ENCODE measurements at regions not wholly inside any gene's neighbourhood (a gene's known extent, or its start where the extent isn't known, plus 50 kb on each side); places are given as distances from the start of the nearest gene placed in this dataset.

- Histone ChIP-seq H3K9me3 (ENCODE audit: control insufficient read depth, insufficient read depth, low read depth, low read length) (no peaks in the 10 kb centered on the region), H3K36me3 (ENCODE audit: control insufficient read depth, insufficient read depth, low read length) (no peaks in the 10 kb centered on the region), H3K27me3 (ENCODE audit: control insufficient read depth, insufficient read depth, low read length) (peaks cover 10% of the 10 kb centered on the region; the same call in 1 of the 2 replicates), H3K27ac (ENCODE audit: low read depth, low read length) (no peak overlapping the region), H3K4me1 (ENCODE audit: control insufficient read depth, insufficient read depth, low read length) (peaks cover 12% of the 10 kb centered on the region; the same call in 1 of the 2 replicates), H3K4me3 (ENCODE audit: low read depth, low read length) (no peak overlapping the region), H3K9ac (ENCODE audit: low read length) (no peak overlapping the region)
These were observed 121.6 kb upstream of the SNTG2 start for GRCh38 chr2:829047-829446.

GRCh38 chr2:824954-825353 is 125.7 kb upstream of the SNTG2 start:
- Histone ChIP-seq H3K9ac (ENCODE audit: low read length) (no peak overlapping the region), H3K9me3 (ENCODE audit: control insufficient read depth, insufficient read depth, low read depth, low read length) (no peaks in the 10 kb centered on the region), H3K4me3 (ENCODE audit: low read depth, low read length) (no peak overlapping the region), H3K4me1 (ENCODE audit: control insufficient read depth, insufficient read depth, low read length) (no peaks in the 10 kb centered on the region), H3K27ac (ENCODE audit: low read depth, low read length) (no peak overlapping the region), H3K27me3 (ENCODE audit: control insufficient read depth, insufficient read depth, low read length) (peaks cover 9% of the 10 kb centered on the region; the same call in 1 of the 2 replicates), H3K36me3 (ENCODE audit: control insufficient read depth, insufficient read depth, low read length) (no peaks in the 10 kb centered on the region)

- no peaks in the 10 kb centered on the region for H3K4me1 ChIP-seq (ENCODE audit: control insufficient read depth, insufficient read depth, low read length)
- H3K9me3 ChIP-seq (ENCODE audit: control insufficient read depth, insufficient read depth, low read depth, low read length), result no peaks in the 10 kb centered on the region
- H3K9ac ChIP-seq (ENCODE audit: low read length), result no peak overlapping the region
- no peak overlapping the region for H3K27ac ChIP-seq (ENCODE audit: low read depth, low read length)
- H3K27me3 ChIP-seq (ENCODE audit: control insufficient read depth, insufficient read depth, low read length), result peaks cover 6% of the 10 kb centered on the region; the same call in 1 of the 2 replicates
- no peak overlapping the region for H3K4me3 ChIP-seq (ENCODE audit: low read depth, low read length)
- no peaks in the 10 kb centered on the region for H3K36me3 ChIP-seq (ENCODE audit: control insufficient read depth, insufficient read depth, low read length)
These were observed 126.1 kb upstream of the SNTG2 start for GRCh38 chr2:824524-824923.

GRCh38 chr2:821546-821945 is 129.1 kb upstream of the SNTG2 start:
- H3K4me1 ChIP-seq (ENCODE audit: control insufficient read depth, insufficient read depth, low read length), result no peaks in the 10 kb centered on the region
- no peak overlapping the region for H3K4me3 ChIP-seq (ENCODE audit: low read depth, low read length)
- no peak overlapping the region for H3K9ac ChIP-seq (ENCODE audit: low read length)
- no peaks in the 10 kb centered on the region for H3K27me3 ChIP-seq (ENCODE audit: control insufficient read depth, insufficient read depth, low read length)
- no peaks in the 10 kb centered on the region for H3K9me3 ChIP-seq (ENCODE audit: control insufficient read depth, insufficient read depth, low read depth, low read length)
- no peaks in the 10 kb centered on the region for H3K36me3 ChIP-seq (ENCODE audit: control insufficient read depth, insufficient read depth, low read length)
- H3K27ac ChIP-seq (ENCODE audit: low read depth, low read length), result no peak overlapping the region

GRCh38 chr2:819601-820000 is 131.0 kb upstream of the SNTG2 start:
- Histone ChIP-seq H3K9ac (ENCODE audit: low read length) (no peak overlapping the region), H3K36me3 (ENCODE audit: control insufficient read depth, insufficient read depth, low read length) (no peaks in the 10 kb centered on the region), H3K4me3 (ENCODE audit: low read depth, low read length) (no peak overlapping the region), H3K27me3 (ENCODE audit: control insufficient read depth, insufficient read depth, low read length) (no peaks in the 10 kb centered on the region), H3K27ac (ENCODE audit: low read depth, low read length) (no peak overlapping the region), H3K4me1 (ENCODE audit: control insufficient read depth, insufficient read depth, low read length) (no peaks in the 10 kb centered on the region), H3K9me3 (ENCODE audit: control insufficient read depth, insufficient read depth, low read depth, low read length) (no peaks in the 10 kb centered on the region)

- H3K4me3 ChIP-seq (ENCODE audit: low read depth, low read length), result no peak overlapping the region
- H3K27me3 ChIP-seq (ENCODE audit: control insufficient read depth, insufficient read depth, low read length), result no peaks in the 10 kb centered on the region
- H3K9ac ChIP-seq (ENCODE audit: low read length), result no peak overlapping the region
- H3K4me1 ChIP-seq (ENCODE audit: control insufficient read depth, insufficient read depth, low read length), result no peaks in the 10 kb centered on the region
- no peaks in the 10 kb centered on the region for H3K9me3 ChIP-seq (ENCODE audit: control insufficient read depth, insufficient read depth, low read depth, low read length)
- H3K36me3 ChIP-seq (ENCODE audit: control insufficient read depth, insufficient read depth, low read length), result no peaks in the 10 kb centered on the region
- H3K27ac ChIP-seq (ENCODE audit: low read depth, low read length), result no peak overlapping the region
These were observed 131.5 kb upstream of the SNTG2 start for GRCh38 chr2:819121-819520.

GRCh38 chr2:817336-818015 is 133.2 kb upstream of the SNTG2 start:
- no peaks in the 10 kb centered on the region for H3K36me3 ChIP-seq (ENCODE audit: control insufficient read depth, insufficient read depth, low read length)
- no peak overlapping the region for H3K27ac ChIP-seq (ENCODE audit: low read depth, low read length)
- no peak overlapping the region for H3K4me3 ChIP-seq (ENCODE audit: low read depth, low read length)
- no peak overlapping the region for H3K9ac ChIP-seq (ENCODE audit: low read length)
- H3K4me1 ChIP-seq (ENCODE audit: control insufficient read depth, insufficient read depth, low read length), result no peaks in the 10 kb centered on the region
- no peaks in the 10 kb centered on the region for H3K9me3 ChIP-seq (ENCODE audit: control insufficient read depth, insufficient read depth, low read depth, low read length)
- no peaks in the 10 kb centered on the region for H3K27me3 ChIP-seq (ENCODE audit: control insufficient read depth, insufficient read depth, low read length)

- H3K27me3 ChIP-seq (ENCODE audit: control insufficient read depth, insufficient read depth, low read length), result no peaks in the 10 kb centered on the region
These were observed 134.4 kb upstream of the SNTG2 start for GRCh38 chr2:816278-816677.

GRCh38 chr2:810397-810796 is 133.2 kb upstream of the TMEM18 start:
- Histone ChIP-seq H3K9ac (ENCODE audit: low read length) (no peak overlapping the region), H3K9me3 (ENCODE audit: control insufficient read depth, insufficient read depth, low read depth, low read length) (peaks cover 6% of the 10 kb centered on the region), H3K4me3 (ENCODE audit: low read depth, low read length) (no peak overlapping the region), H3K36me3 (ENCODE audit: control insufficient read depth, insufficient read depth, low read length) (no peaks in the 10 kb centered on the region), H3K4me1 (ENCODE audit: control insufficient read depth, insufficient read depth, low read length) (no peaks in the 10 kb centered on the region), H3K27ac (ENCODE audit: low read depth, low read length) (no peak overlapping the region), H3K27me3 (ENCODE audit: control insufficient read depth, insufficient read depth, low read length) (no peaks in the 10 kb centered on the region)

More at GRCh38 chr2:816278-816677, 134.4 kb upstream of the SNTG2 start:
- Histone ChIP-seq H3K36me3 (ENCODE audit: control insufficient read depth, insufficient read depth, low read length) (no peaks in the 10 kb centered on the region), H3K4me3 (ENCODE audit: low read depth, low read length) (no peak overlapping the region), H3K9me3 (ENCODE audit: control insufficient read depth, insufficient read depth, low read depth, low read length) (peaks cover 2% of the 10 kb centered on the region; the same call in 1 of the 2 replicates), H3K4me1 (ENCODE audit: control insufficient read depth, insufficient read depth, low read length) (no peaks in the 10 kb centered on the region), H3K27ac (ENCODE audit: low read depth, low read length) (no peak overlapping the region), H3K9ac (ENCODE audit: low read length) (no peak overlapping the region)

- Histone ChIP-seq H3K4me3 (ENCODE audit: low read depth, low read length) (no peak overlapping the region), H3K9ac (ENCODE audit: low read length) (no peak overlapping the region), H3K36me3 (ENCODE audit: control insufficient read depth, insufficient read depth, low read length) (no peaks in the 10 kb centered on the region), H3K4me1 (ENCODE audit: control insufficient read depth, insufficient read depth, low read length) (no peaks in the 10 kb centered on the region), H3K27me3 (ENCODE audit: control insufficient read depth, insufficient read depth, low read length) (no peaks in the 10 kb centered on the region), H3K27ac (ENCODE audit: low read depth, low read length) (no peak overlapping the region), H3K9me3 (ENCODE audit: control insufficient read depth, insufficient read depth, low read depth, low read length) (peaks cover 6% of the 10 kb centered on the region)
These were observed 130.1 kb upstream of the TMEM18 start for GRCh38 chr2:807300-807699.

GRCh38 chr2:805664-806063 is 128.5 kb upstream of the TMEM18 start:
- Histone ChIP-seq H3K27me3 (ENCODE audit: control insufficient read depth, insufficient read depth, low read length) (no peaks in the 10 kb centered on the region), H3K9ac (ENCODE audit: low read length) (no peak overlapping the region), H3K4me1 (ENCODE audit: control insufficient read depth, insufficient read depth, low read length) (no peaks in the 10 kb centered on the region)

More at GRCh38 chr2:805664-806063, 128.5 kb upstream of the TMEM18 start:
- no peaks in the 10 kb centered on the region for H3K36me3 ChIP-seq (ENCODE audit: control insufficient read depth, insufficient read depth, low read length)
- no peak overlapping the region for H3K4me3 ChIP-seq (ENCODE audit: low read depth, low read length)
- no peaks in the 10 kb centered on the region for H3K9me3 ChIP-seq (ENCODE audit: control insufficient read depth, insufficient read depth, low read depth, low read length)
- H3K27ac ChIP-seq (ENCODE audit: low read depth, low read length), result no peak overlapping the region

Measured in HUES6 (cell line).